NCI-H1092 (cell line): ENCODE measurements at regions not wholly inside any gene's neighbourhood (a gene's known extent, or its start where the extent isn't known, plus 50 kb on each side); places are given as distances from the start of the nearest gene placed in this dataset.
"Not testable (repeated sequence)": the region's sequence is repeated elsewhere in the genome, so short reads cannot be mapped to it uniquely, and the experiment has no call there.

Experiments used
- DNase-seq: peaks from one replicate; lab custom pipeline; 2025; lab: John Stamatoyannopoulos, UW

DNA sequence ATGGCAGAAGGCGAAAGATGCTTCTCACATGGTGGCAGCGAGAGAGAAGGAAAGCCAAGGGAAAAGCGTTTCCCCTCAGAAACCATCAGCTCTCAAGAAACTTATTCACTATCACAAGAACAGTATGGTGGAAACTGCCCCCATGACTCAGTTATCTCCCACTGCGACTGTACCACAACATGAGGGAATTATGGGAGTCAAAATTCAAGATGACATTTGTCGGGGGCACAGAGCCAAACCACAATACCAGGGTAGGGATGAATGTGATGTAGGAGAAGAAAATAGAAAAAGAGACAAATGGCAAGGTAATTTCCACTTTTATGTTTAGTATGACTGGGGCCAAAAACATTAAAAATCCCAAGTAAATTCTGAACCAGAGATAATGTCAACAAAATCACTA is 216.8 kb downstream of the TRIM36 start:
- no peak for DNase-seq

DNA sequence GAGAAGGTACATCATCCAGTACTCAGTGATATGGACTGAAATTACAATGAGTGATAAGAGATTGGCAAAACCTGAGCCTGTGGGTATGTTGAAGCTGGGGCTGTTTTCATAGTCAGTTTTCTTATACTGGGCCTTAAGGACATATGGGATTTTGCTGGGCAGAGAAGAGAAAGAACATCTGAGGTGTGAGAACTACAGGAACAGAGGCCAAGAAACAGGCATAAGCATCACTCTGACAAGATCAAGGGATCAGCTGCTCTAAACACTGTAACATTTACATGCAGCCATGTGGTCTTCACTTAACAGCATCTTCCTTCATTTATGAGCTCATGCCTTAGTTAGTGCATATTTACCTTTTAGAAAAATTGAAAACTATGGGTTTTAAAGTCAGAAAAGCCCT is 220.0 kb downstream of the TRIM36 start:
- no peak for DNase-seq

DNA sequence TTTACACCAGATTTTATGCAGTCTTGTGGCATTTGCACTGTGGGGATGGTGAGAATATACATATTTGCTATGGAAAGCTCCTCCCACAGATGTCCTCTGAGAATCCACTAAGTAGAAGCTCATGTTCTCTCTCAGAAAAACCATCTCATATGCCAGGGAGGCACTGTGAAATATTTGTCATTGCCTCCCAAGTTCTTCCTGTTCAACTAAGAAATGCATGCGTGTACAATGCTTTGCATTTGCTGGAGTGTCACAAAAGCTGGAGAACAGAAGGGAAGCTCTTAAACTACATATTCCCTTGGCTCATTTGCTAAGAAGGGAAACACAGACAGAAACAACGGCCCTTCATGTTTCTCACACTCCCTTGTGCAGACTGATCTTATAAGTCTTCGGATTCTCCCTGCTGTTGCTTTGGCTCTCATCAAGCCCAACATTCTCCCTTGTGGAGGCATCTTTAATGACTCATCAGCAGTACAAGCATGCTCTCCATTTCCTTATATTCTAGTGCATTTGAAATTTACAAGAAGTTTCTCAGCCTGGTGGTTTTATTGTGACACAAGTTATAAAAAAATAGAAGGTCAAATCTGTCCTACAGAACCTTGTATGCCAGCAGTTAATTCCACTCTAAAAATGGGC is 220.6 kb downstream of the TRIM36 start:
- DNase-seq, result no peak

DNA sequence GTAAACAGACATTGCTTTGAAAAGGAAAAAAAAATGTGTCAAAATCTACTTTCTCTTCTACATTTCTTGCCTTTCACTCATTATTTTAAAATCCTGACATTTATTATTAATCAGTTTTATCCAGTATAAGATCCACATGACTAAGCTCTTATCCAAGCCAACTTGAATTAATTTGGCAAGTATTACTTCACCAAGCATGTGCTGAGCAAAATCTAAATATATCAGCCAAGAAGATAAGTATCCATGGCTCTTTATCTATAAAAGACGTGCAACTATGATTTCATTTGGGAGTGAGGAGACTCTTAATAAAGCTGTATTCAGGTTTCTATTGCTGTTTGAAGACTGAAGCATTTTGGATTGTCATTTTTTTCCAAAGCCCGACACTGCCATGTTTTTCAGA is 221.3 kb downstream of the TRIM36 start:
- no peak for DNase-seq

DNA sequence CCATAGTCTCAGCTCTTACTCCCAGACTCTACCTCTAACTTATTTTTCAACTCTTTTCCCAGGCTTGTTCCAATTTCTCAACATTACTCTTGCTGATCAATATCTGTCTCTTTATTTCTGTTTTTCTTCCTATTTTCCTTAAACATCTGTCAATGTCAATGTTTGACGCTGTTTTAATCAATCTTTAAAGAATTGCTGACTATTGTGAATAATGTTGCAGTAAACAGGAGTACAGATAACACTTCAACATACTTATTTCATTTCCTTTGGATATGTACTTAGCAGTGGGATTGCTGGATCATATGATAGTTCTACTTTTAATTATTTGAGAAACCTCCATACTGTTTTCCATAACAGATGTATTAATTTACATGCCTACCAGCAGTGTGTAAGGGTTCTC is 229.0 kb downstream of the TRIM36 start:
- DNase-seq, result no peak

DNA sequence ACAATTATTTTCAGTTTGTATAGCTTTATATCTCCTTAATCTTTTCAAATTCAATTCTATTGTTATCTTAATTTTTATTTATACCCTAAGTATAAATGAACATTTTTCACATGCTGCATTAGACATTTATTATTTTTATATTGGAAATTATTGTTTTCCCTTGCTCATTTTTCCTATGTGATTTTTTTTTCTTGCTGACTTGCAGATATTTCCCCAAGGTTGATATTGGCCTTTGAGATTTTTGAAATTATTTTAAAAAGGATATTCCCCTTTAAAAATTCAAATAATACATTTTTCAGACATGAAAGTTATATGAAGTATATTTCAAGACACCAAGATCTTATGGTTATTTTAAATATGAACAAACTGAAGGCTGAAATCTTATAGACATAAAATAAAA is 234.2 kb downstream of the TRIM36 start:
- no peak for DNase-seq

DNA sequence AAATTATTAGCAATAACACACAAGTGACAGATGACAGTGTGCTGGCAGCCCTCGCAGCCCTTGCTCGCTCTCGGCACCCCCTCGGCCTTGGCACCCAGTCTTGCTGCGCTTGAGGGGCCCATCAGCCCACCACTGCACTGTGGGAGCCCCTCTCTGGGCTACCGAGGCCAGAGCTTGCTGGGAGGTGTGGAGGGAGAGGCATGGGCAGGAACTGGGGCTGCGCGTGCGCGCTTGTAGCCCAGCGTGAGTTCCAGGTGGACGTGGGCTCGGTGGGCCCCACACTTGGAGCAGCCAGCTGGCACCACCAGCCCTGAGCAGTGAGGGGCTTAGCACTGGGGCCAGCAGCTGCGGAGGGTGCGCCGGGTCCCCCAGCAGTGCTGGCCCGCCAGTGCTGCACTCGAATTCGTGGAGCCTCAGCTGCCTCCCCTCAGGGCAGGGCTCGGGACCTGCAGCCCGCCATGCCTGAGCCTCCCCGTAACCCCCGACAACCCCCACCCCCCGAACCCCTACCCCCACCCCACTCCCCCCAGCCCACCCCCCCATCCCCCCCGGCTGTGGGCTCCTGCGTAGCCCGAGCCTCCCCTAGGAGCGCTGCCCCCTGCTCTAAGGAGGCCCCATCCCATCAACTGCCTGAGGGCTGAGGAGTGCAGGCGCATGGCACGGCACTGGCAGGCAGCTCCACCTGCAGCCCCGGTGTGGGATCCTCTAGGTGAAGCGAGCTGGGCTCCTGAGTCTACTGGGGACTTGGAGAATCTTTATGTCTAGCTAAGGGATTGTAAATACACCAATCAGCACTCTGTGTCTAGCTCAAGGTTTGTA is 240.9 kb downstream of the TRIM36 start:
- no peak for DNase-seq

DNA sequence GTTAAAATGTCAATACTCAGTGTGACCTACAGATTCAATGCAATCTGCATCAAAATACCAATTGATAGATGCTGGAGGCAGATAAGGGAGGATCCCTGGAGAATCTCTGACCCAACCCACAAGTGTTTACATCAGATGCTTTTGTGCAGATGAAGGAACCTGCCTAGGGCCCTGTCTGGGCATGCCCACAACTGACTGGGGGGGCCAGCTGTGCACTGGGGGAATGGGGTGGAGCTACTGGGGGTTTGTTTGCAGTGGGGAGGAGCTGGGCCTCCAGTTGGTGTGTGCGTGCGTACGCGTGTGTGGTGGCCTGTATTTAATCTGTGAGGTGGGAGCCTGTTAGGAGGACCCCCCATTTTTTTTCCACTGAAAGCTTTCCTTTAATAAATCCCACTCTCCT is 244.9 kb downstream of the TRIM36 start:
- DNase-seq, result no peak

DNA sequence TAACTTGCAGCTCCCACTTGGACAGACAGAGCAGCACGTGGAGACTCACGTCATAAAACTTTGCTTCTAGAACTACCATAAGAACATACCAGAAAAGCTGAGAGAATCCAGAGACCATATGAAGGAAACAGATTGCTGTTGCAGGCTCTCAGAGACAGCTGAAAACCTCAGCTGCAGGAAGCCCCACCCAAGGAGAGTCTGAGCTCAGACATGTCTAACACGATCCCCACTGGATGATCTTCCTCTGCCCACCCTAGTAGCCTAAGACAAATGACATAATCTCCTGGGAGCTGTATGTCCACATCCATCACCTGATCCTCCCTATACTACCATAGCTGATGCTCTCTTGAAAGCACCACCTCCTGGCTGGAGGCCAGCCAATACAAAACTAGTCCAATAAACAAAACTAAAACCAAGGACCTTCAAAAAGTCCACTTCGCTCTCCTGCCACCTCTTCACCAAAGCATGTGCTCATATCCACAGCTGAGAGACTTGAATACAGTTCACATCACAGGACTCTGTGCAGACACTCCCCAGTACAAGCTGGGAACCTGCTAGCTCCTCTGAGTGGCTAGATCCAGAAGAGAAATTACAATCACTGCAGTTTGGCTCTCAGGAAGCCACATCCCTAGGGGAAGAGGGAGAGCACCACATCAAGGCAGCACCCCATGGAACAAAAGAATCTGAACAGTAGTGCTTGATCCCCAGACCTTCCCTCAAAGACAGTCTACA is 257.4 kb downstream of the TRIM36 start:
- DNase-seq, result no peak

DNA sequence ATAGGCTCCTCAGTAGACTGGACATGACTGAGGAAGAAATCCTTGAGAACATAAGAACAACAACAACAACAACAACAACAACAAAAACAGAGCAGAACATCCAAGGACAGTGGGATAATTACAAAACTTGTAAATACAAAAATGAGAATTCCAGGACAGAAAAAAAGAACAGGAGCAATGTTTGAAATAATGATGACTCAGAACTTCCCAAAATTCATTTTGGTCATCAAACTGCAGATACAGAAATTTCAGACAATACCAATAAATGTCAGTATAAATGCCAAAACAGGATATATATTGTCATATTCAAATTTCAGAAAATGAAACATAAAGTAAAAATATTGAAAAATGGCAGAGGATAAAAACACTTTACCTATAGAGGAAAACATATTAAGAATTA is 259.0 kb downstream of the TRIM36 start:
- no peak for DNase-seq

DNA sequence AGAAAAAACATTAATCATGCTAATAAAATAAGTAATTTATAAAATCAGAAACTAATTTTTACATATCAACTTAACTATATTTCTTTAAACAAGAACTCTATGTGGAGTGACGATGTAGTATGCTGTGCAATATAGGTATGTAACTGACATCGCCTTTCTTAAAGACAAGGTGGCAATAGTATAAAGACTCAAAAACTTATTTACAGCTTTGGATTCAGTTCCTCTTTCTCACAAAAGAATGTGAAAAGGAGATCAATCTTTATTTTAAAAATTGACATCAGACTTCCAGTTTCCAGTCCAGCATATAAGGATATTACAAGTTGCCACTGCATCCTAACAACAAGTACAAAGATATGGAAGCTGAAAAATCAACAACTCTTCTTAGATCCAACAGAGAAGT is 260.3 kb downstream of the TRIM36 start:
- no peak for DNase-seq

DNA sequence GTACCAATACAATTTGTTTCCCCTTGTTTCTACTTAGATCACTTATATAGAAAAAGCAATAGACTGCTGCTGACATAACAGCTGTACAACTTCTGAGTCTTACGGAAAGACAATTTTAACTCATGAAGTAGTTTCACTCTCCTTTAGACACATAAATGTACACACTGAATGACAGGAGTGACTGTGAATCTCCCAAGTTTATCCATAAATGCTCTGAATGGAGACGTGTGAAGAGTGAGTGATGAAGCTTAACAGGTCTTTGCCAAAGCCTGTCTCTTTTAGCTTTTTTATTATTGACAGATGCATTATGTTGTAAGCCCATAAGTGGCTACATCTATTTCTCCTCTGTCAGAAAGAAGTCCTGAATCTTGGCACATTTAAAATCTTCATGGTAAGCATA is 265.9 kb downstream of the TRIM36 start:
- DNase-seq, result no peak

DNA sequence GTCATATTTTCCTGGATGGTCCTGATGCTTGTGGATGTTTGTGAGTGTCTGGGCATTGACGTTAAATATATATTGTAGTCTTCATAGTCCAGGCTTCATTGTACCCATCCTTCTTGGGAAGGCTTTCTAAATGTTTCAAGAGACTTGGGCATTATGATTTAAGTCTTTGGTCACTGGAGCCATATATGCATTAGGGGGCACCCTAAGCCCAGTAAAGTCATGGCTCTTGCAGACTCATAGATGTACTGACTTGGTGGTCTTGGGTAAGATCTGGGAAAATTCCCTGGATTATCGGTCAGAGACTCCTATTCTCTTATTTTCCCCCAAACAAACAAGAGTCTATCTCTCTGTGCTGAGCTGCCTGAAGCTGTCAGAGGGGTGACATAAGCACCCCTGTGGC is 271.1 kb downstream of the TRIM36 start:
- peak; percentile 0 for DNase-seq

DNA sequence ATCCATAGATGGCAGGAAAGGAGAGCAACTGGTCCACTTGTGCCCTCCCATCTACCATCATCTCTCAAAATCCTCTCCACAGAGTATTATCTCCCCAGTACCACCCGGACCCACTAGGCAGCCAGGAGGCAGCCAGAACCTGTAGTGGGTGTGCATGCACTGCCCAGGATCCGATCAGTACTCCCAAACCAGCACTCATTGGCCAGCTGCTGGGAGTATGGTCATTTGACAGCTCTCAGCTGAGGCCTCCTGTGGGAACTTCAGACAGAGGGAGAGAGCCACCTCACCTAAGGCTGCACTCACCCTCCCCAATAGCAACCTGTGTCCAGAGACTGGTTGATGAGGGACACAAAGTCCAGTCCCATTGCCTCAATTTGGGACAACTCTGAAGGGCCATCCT is 286.0 kb downstream of the TRIM36 start:
- no peak for DNase-seq

DNA sequence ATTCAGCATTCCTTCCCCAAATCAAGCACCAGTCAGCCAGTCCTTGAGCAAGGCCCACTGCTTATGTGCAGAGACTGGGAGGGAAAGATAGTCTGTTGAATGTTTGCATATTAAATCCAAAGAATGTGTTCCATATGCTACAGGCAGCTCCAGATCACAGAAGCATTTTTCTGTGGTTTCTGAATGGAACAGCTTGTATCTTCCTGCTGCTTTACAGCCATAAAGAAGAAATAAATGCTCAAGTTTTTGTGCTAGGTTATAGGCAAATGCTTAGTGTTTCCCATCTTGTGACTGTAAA is 310.3 kb downstream of the TRIM36 start:
- DNase-seq, result no peak

DNA sequence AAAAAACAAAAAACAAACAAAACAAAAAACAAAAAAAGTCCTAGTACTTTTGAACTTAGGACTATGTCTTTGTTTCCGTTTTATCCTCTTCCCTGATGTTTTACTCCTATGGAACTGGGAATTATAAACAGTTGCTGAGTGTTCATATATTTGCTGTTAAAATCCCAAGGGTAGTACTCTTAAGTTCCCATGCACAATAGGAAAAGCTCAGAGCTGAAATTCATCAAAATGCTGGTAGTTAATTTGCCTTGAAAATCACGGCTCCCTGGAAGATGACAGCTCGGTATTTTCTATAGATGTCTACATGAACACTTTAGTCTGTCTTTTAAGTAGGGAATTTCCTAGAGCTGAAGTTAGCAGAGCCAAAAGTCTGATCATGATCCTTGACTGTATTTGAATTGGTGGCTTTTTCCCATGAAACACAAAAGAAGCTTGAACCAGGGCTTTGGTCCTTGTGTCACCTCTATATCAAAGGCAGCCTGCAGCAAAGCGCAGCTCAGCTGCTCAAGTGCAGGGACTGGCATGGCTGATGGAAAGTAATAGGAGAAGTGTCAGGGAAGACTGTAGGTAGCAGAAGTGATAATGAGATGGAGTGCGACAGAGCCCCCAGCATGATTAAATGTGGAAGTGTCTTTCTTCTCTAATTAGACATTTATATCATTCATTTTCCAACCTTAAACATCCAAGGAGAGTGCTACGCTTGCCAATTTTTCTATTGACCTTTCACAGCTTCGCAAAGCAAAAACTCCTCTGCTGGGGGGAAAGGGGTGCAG is 310.9 kb downstream of the TRIM36 start:
- no peak for DNase-seq

DNA sequence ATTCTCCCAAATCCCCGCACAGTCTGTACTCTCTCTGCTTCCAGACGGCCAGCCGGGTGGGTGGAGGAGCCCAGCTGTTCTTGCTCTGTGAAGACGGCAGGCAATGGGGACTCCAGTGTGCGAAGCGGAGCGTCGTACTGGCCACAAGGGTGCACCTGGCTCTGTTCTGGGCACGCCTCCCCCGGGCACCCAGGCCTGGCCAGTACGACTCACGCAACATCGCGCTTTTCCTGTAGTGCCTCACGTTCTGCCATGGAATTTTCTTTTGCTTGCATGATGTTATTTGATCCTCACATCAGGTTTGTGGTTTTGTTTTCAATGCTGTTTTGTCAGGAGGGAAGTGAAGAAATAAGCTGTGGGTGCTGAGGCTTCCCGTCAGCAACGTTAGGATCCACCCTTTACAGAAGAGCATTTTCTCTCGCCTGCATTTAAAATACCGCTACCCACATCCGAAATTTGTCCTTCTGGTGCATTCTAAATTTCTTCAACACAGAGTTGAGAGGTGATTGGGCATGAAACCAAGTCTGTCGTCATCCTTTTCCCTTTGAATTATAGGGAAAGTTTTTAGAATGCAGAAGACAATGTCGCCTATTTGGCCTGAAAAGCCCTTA is 311.7 kb downstream of the TRIM36 start:
- no peak for DNase-seq

DNA sequence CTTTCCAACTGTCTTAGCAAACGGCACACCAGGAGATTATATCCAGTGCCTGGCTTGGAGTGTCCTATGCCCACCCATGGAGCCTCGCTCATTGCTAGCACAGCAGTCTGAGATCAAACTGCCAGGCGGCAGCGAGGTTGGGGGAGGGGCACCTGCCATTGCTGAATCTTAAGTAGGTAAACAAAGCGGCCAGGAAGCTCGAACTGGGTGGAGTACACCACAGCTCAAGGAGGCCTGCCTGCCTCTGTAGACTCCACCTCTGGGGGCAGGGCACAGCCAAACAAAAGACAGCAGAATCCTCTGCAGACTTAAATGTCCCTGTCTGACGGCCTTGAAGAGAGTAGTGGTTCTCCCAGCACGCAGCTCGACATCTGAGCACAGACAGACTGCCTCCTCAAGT is 325.0 kb downstream of the TRIM36 start:
- DNase-seq, result not testable (repeated sequence)

DNA sequence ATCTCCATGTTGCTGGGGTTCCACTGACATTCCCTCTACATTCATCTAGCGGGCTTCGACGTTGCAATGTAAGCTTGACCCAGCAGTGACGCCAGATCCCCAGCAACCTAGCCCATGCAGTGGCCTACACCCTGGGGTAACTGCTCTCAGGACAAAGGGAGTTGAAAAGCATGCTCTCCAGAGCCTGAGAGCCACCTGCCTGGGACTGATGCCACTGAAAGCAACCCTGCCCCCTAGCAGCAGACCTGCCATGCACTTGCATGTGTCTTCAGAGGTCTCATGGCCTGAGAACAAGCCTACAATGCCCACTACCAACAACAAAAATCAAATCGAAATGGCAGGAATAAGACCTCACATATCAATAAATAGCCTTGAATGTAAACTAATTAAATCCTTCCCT is 330.3 kb downstream of the TRIM36 start:
- DNase-seq, result no peak

DNA sequence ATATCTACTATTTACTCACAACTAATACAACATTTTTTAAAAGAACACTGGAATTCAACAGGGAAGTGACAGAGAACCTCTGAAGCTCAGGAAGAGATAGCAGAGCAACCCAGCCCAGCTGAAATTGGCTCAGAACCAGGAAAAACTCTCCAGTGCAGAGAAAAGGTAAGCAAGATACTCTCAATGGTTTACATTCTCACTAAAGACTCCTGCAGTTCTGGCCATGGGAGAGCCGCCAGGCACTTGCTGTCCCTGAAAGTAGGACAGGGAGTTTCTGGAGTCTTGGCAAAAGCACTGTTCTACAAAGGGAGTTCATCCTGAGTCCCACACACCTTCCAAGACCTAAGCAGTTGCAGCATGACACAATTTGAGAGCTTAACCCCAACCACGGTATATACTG is 330.8 kb downstream of the TRIM36 start:
- DNase-seq, result no peak

DNA sequence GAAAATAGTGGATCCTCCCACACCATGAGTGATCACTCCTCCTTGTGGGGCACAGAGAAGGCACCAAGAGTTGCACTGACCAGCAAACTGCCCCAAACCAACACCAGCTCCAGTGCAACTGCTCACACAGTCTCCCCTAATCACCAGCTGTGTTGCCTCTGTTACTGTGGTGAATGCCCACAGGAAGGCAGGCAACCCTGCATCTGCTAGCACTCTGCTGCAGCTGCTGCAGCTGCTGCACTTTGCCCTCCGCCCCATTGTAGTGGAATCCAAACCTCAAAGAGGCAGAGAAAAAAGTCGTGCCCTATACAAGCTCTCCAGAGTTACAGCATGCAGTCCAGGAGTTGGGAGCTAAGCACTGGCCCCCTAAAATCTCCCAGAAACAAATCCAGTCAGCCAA is 339.6 kb downstream of the TRIM36 start:
- DNase-seq, result no peak

DNA sequence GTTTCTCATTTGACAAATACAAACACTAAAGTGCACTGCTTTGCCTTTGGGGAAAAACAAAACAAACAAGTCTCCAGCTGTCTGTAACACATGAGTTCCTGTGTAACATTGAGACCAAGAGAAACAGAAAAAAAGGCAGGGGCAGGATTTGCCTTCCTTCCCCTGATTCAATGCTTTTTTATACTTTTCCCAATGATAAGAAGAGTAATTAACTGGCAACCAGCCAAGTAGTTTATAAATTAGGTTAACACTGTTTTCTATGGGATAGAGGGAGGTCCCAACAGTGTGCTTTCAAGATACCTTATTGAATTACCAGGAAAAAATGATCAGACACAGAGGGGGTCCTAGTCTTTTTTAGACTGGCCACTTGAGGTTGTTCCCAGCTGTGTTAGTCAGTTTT is 346.8 kb downstream of the TRIM36 start:
- DNase-seq, result no peak
